Mesendoderm (in vitro differentiated cells): ENCODE measurements at regions not wholly inside any gene's neighbourhood (a gene's known extent, or its start where the extent isn't known, plus 50 kb on each side); places are given as distances from the start of the nearest gene placed in this dataset.

Experiments
- DNase-seq: peaks from one replicate; pipeline ENCODE4 v3.0.0; 2013
- H2AK5ac ChIP-seq: 2 replicates; pipeline ENCODE4 v1.6.1; 2013; ENCODE audit warnings: low read length, inconsistent platforms
- H2BK120ac ChIP-seq: 2 replicates; pipeline ENCODE4 v1.6.1; 2013; ENCODE audit warnings: low read depth, mild to moderate bottlenecking, low read length, moderate library complexity, mixed read lengths
- H2BK15ac ChIP-seq: replicated peaks from 2 replicates; pipeline ENCODE4 v1.6.1; 2013; ENCODE audit warnings: low read depth, mild to moderate bottlenecking, moderate library complexity
- H2BK5ac ChIP-seq: 2 replicates; pipeline ENCODE4 v1.6.1; 2013; ENCODE audit warnings: low read length, inconsistent platforms
- H3K18ac ChIP-seq: 2 replicates; pipeline ENCODE4 v1.6.1; 2013; ENCODE audit warnings: mild to moderate bottlenecking, low read length, mixed read lengths
- H3K23ac ChIP-seq: one replicate; pipeline ENCODE4 v1.6.1; 2013; ENCODE audit warnings: low read length
- H3K27ac ChIP-seq: 2 replicates; pipeline ENCODE4 v1.5.1; 2013; ENCODE audit warnings: low read depth, mild to moderate bottlenecking, inconsistent platforms, low read length, moderate library complexity
- H3K27me3 ChIP-seq: 2 replicates; pipeline ENCODE4 v1.6.1; 2013; ENCODE audit warnings: low read length, control low read depth, mild to moderate bottlenecking, inconsistent platforms; ENCODE audit not compliant: insufficient read depth, poor library complexity
- H3K36me3 ChIP-seq: 2 replicates; pipeline ENCODE4 v1.6.1; 2013; ENCODE audit warnings: low read length, inconsistent platforms; ENCODE audit not compliant: control insufficient read depth, insufficient read depth
- H3K4ac ChIP-seq: one replicate; pipeline ENCODE4 v1.6.1; 2013; ENCODE audit warnings: low read depth, mild to moderate bottlenecking, low read length, moderate library complexity
- H3K4me1 ChIP-seq: 2 replicates; pipeline ENCODE4 v1.6.1; 2013; ENCODE audit warnings: low read depth, low read length, inconsistent platforms; ENCODE audit not compliant: control insufficient read depth
- H3K4me2 ChIP-seq: 2 replicates; pipeline ENCODE4 v1.6.1; 2013; ENCODE audit warnings: low read length
- H3K4me3 ChIP-seq: 2 replicates; pipeline ENCODE4 v1.5.1; 2013; ENCODE audit warnings: mild to moderate bottlenecking, low read length
- H3K56ac ChIP-seq: one replicate; pipeline ENCODE4 v1.6.1; 2013; ENCODE audit warnings: low read length
- H3K79me1 ChIP-seq: 2 replicates; pipeline ENCODE4 v1.6.1; 2013; ENCODE audit warnings: low read length, inconsistent platforms
- H3K79me2 ChIP-seq: 2 replicates; pipeline ENCODE4 v1.6.1; 2013; ENCODE audit warnings: mild to moderate bottlenecking, low read length; ENCODE audit not compliant: control insufficient read depth, insufficient read depth
- H3K9ac ChIP-seq: 2 replicates; pipeline ENCODE4 v1.6.1; 2013; ENCODE audit warnings: low read length, inconsistent platforms
- H4K5ac ChIP-seq: one replicate; pipeline ENCODE4 v1.6.1; 2013; ENCODE audit warnings: low read length
- H4K8ac ChIP-seq: one replicate; pipeline ENCODE4 v1.6.1; 2013; ENCODE audit warnings: low read depth, mild to moderate bottlenecking, control low read depth, low read length, moderate library complexity
- WGBS: extraction: QIAGEN DNeasy Blood & Tissue Kit; methylation state at CpG from one replicate; pipeline ENCODE4 v1.1.7; 2013; ENCODE audit warnings: low lambda C conversion rate, missing lambda C conversion rate; ENCODE audit not compliant: insufficient coverage; ENCODE audit errors: extremely low coverage; 5-methylcytosine and 5-hydroxymethylcytosine counted together

GRCh38 chr13:95433537-95433936, 119.0 kb upstream of the CLDN10 start:
- Histone ChIP-seq H3K9ac (no peak overlapping the region), H3K56ac (no peak overlapping the region), H3K18ac (no peak overlapping the region), H4K5ac (no peak overlapping the region), H2BK5ac (no peak overlapping the region), H3K4me1 (no peaks in the 10 kb centered on the region), H4K8ac (no peak overlapping the region), H3K79me1 (no peaks in the 10 kb centered on the region), H2BK15ac (no peak overlapping the region), H3K27ac (no peak overlapping the region), H2AK5ac (no peak overlapping the region), H3K4me2 (no peak overlapping the region), H3K27me3 (no peaks in the 10 kb centered on the region), H3K4ac (no peak overlapping the region), H3K23ac (no peak overlapping the region), H3K36me3 (no peaks in the 10 kb centered on the region), H3K79me2 (no peaks in the 10 kb centered on the region), H3K4me3 (no peak overlapping the region), H2BK120ac (no peak overlapping the region)
- 100% methylated on average over 4 of the region's 21 CpGs for WGBS
- DNase-seq = no peak

DNA sequence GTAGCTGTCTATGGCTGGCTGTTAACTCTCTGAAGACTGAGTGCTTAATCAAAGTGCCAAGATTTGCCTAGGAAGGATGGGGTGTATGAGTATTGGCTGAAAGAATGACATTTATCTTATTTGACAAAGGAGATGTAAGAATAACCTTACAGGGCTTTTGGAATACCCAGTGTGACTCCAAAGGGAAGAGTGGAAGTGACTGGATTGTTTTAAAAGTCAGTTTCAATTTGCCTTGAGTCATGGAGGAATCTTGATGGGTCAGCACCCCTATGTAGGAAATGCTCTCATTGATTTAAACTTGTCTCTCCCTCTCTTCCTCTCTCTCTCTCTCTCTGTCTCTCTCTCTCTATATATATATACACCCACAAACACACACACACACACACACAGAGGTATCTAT, 118.4 kb upstream of the CLDN10 start:
- Histone ChIP-seq H3K23ac (no peak overlapping the region), H3K18ac (no peak overlapping the region), H3K56ac (no peak overlapping the region), H2BK120ac (no peak overlapping the region), H2BK15ac (no peak overlapping the region), H3K79me2 (no peaks in the 10 kb centered on the region), H2AK5ac (no peak overlapping the region), H3K4me2 (no peak overlapping the region), H3K4me3 (no peak overlapping the region), H2BK5ac (no peak overlapping the region), H4K5ac (no peak overlapping the region), H3K79me1 (no peaks in the 10 kb centered on the region), H3K27me3 (no peaks in the 10 kb centered on the region), H3K4ac (no peak overlapping the region), H3K36me3 (no peaks in the 10 kb centered on the region), H4K8ac (no peak overlapping the region), H3K4me1 (no peaks in the 10 kb centered on the region), H3K9ac (no peak overlapping the region), H3K27ac (no peak overlapping the region)
- no peak for DNase-seq

- H2BK120ac ChIP-seq = no peak overlapping the region
- H3K4ac ChIP-seq = no peak overlapping the region
- no peaks in the 10 kb centered on the region for H3K27me3 ChIP-seq
- H3K4me2 ChIP-seq = no peak overlapping the region
- H3K27ac ChIP-seq = no peak overlapping the region
- H3K79me1 ChIP-seq = no peaks in the 10 kb centered on the region
- H4K5ac ChIP-seq = no peak overlapping the region
- no peaks in the 10 kb centered on the region for H3K36me3 ChIP-seq
- WGBS = no CpG with 5 or more reads among the region's 7 CpGs
- H4K8ac ChIP-seq = no peak overlapping the region
- H3K23ac ChIP-seq = no peak overlapping the region
- no peak overlapping the region for H2AK5ac ChIP-seq
- H3K4me1 ChIP-seq = no peaks in the 10 kb centered on the region
- no peak overlapping the region for H2BK15ac ChIP-seq
- H3K79me2 ChIP-seq = no peaks in the 10 kb centered on the region
- peak; percentile 15 for DNase-seq
- H3K18ac ChIP-seq = no peak overlapping the region
- H2BK5ac ChIP-seq = no peak overlapping the region
- no peak overlapping the region for H3K4me3 ChIP-seq
- no peak overlapping the region for H3K56ac ChIP-seq
- no peak overlapping the region for H3K9ac ChIP-seq
Observed at GRCh38 chr13:95437561-95437960, 115.0 kb upstream of the CLDN10 start.

GRCh38 chr13:95438297-95438696, 114.2 kb upstream of the CLDN10 start:
- H2BK15ac ChIP-seq = no peak overlapping the region
- no peaks in the 10 kb centered on the region for H3K27me3 ChIP-seq
- no peak overlapping the region for H3K23ac ChIP-seq
- no peak overlapping the region for H4K8ac ChIP-seq
- H2BK120ac ChIP-seq = no peak overlapping the region
- no peak overlapping the region for H3K56ac ChIP-seq
- H3K79me2 ChIP-seq = no peaks in the 10 kb centered on the region
- H3K27ac ChIP-seq = no peak overlapping the region
- no peaks in the 10 kb centered on the region for H3K4me1 ChIP-seq
- H3K4me3 ChIP-seq = no peak overlapping the region
- H3K79me1 ChIP-seq = no peaks in the 10 kb centered on the region
- no peak overlapping the region for H2AK5ac ChIP-seq
- no peak overlapping the region for H4K5ac ChIP-seq
- H3K4ac ChIP-seq = no peak overlapping the region
- H3K9ac ChIP-seq = no peak overlapping the region
- peak; percentile 68 for DNase-seq
- H3K4me2 ChIP-seq = no peak overlapping the region
- WGBS = no CpG with 5 or more reads among the region's 1 CpG
- no peak overlapping the region for H3K18ac ChIP-seq
- H2BK5ac ChIP-seq = no peak overlapping the region
- H3K36me3 ChIP-seq = no peaks in the 10 kb centered on the region

- no peak overlapping the region for H3K4me3 ChIP-seq
- H2BK15ac ChIP-seq = no peak overlapping the region
- no peak overlapping the region for H3K27ac ChIP-seq
- H4K5ac ChIP-seq = no peak overlapping the region
- H3K27me3 ChIP-seq = no peaks in the 10 kb centered on the region
- H2BK120ac ChIP-seq = no peak overlapping the region
- no peaks in the 10 kb centered on the region for H3K4me1 ChIP-seq
- no CpG with 5 or more reads among the region's 7 CpGs for WGBS
- H2AK5ac ChIP-seq = no peak overlapping the region
- H2BK5ac ChIP-seq = no peak overlapping the region
- H3K79me2 ChIP-seq = no peaks in the 10 kb centered on the region
- H3K4me2 ChIP-seq = no peak overlapping the region
- no peak overlapping the region for H3K56ac ChIP-seq
- no peak overlapping the region for H3K9ac ChIP-seq
- no peak overlapping the region for H4K8ac ChIP-seq
- no peak for DNase-seq
- no peaks in the 10 kb centered on the region for H3K79me1 ChIP-seq
- H3K18ac ChIP-seq = no peak overlapping the region
- no peaks in the 10 kb centered on the region for H3K36me3 ChIP-seq
- H3K4ac ChIP-seq = no peak overlapping the region
- H3K23ac ChIP-seq = no peak overlapping the region
Observed at GRCh38 chr13:95440441-95441088, 112.0 kb upstream of the CLDN10 start.

DNA sequence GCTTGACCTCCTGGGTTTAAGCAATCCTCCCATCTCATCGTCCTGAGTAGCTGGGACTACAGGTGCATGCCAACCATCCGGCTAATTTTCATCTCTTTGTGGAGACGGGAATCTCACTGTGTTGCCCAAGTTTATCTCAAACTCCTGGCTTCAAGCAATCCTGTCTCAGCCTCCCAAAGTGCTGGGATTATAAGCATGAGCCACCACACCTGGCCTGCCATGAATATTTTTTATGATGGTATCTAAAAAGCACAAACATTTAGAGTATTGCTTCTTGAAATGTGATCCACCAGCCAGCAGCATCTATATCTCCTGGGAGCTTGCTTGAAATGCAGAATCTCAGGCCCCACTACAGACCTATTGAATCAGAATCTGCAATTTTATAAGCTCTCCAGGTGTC, 111.2 kb upstream of the CLDN10 start:
- H3K4me2 ChIP-seq = no peak overlapping the region
- H3K79me2 ChIP-seq = no peaks in the 10 kb centered on the region
- no peaks in the 10 kb centered on the region for H3K36me3 ChIP-seq
- no peak overlapping the region for H2BK5ac ChIP-seq
- no peaks in the 10 kb centered on the region for H3K4me1 ChIP-seq
- no peak overlapping the region for H3K18ac ChIP-seq
- no peak overlapping the region for H3K9ac ChIP-seq
- no CpG with 5 or more reads among the region's 3 CpGs for WGBS
- no peak overlapping the region for H2BK15ac ChIP-seq
- H3K79me1 ChIP-seq = no peaks in the 10 kb centered on the region
- no peak overlapping the region for H3K4me3 ChIP-seq
- H2BK120ac ChIP-seq = no peak overlapping the region
- H3K23ac ChIP-seq = no peak overlapping the region
- no peaks in the 10 kb centered on the region for H3K27me3 ChIP-seq
- H4K5ac ChIP-seq = no peak overlapping the region
- H3K27ac ChIP-seq = no peak overlapping the region
- no peak overlapping the region for H2AK5ac ChIP-seq
- DNase-seq = no peak
- H3K56ac ChIP-seq = no peak overlapping the region
- no peak overlapping the region for H3K4ac ChIP-seq
- H4K8ac ChIP-seq = no peak overlapping the region
